ENCODE measurements at regions not wholly inside any gene's neighbourhood (a gene's known extent, or its start where the extent isn't known, plus 50 kb on each side); places are given as distances from the start of the nearest gene placed in this dataset.

- no peak overlapping the region for H3K9ac ChIP-seq (ENCODE audit: insufficient read depth, low read length, poor library complexity, severe bottlenecking)
- no peaks in the 10 kb centered on the region for H3K36me3 Mint-ChIP-seq
- no peak overlapping the region for H2AFZ ChIP-seq (ENCODE audit: insufficient read depth, low read depth, low read length, poor library complexity, severe bottlenecking)
- H4K20me1 ChIP-seq (ENCODE audit: insufficient read depth, low read length): no peaks in the 10 kb centered on the region
- no peak overlapping the region for H3K27ac ChIP-seq (ENCODE audit: low read depth in 1 of 2, low read length in 2 of 2)
- DNase-seq: no peak
- H3K4me2 ChIP-seq (replicated peaks; ENCODE audit: extremely low read depth, low read length, poor library complexity, severe bottlenecking): no peak overlapping the region
- H3K27ac Mint-ChIP-seq: no peak overlapping the region
- TF ChIP-seq CTCF (IDR thresholded peaks at IDR 0.05): no peak
- H3K36me3 ChIP-seq (replicated peaks in 1 of 2; ENCODE audit: control insufficient read depth in 1 of 2, insufficient read depth in 2 of 2, low read length in 2 of 2): no peaks in the 10 kb centered on the region
- peaks cover 18 to 32% (median 20%) of the 10 kb centered on the region in 7 donors for H3K9me3 Mint-ChIP-seq
- no peak overlapping the region for H3K4me3 ChIP-seq (replicated peaks in 1 of 3; ENCODE audit: low read depth in 2 of 3, low read length in 3 of 3)
- peaks cover 0 to 3% (median 0%) of the 10 kb centered on the region in 3 donors for H3K27me3 Mint-ChIP-seq (ENCODE audit: low read depth in 3 of 3)
- peaks cover 14 to 21% of the 10 kb centered on the region in 2 donors for H3K9me3 ChIP-seq (replicated peaks in 1 of 2; ENCODE audit: control insufficient read depth in 1 of 2, insufficient read depth in 1 of 2, low read length in 2 of 2)
- no peak overlapping the region for H3K4me3 Mint-ChIP-seq
- intact Hi-C loops (cut with micrococcal nuclease): no loop called here
- H3K4me1 Mint-ChIP-seq: no peaks in the 10 kb centered on the region
- no peaks in the 10 kb centered on the region for H3K79me2 ChIP-seq (ENCODE audit: insufficient read depth, low read length)
- H3K4me1 ChIP-seq (ENCODE audit: control insufficient read depth in 1 of 2, insufficient read depth in 2 of 2, low read length in 2 of 2): no peaks in the 10 kb centered on the region
- H3K27me3 ChIP-seq (ENCODE audit: control insufficient read depth in 2 of 2, insufficient read depth in 2 of 2, low read length in 2 of 2): no peaks in the 10 kb centered on the region
Measured at GRCh38 chr6:90432937-90433336, 136.3 kb upstream of the BACH2 start.

GRCh38 chr6:90432041-90432775 lies 135.6 kb upstream of the BACH2 start:
- Histone ChIP-seq H3K9me3 (replicated peaks in 1 of 2; ENCODE audit: control insufficient read depth in 1 of 2, insufficient read depth in 1 of 2, low read length in 2 of 2) (peaks cover 14 to 21% of the 10 kb centered on the region in 2 donors), H3K4me1 (ENCODE audit: control insufficient read depth in 1 of 2, insufficient read depth in 2 of 2, low read length in 2 of 2) (no peaks in the 10 kb centered on the region), H4K20me1 (ENCODE audit: insufficient read depth, low read length) (no peaks in the 10 kb centered on the region), H3K36me3 (replicated peaks in 1 of 2; ENCODE audit: control insufficient read depth in 1 of 2, insufficient read depth in 2 of 2, low read length in 2 of 2) (no peaks in the 10 kb centered on the region), H3K79me2 (ENCODE audit: insufficient read depth, low read length) (no peaks in the 10 kb centered on the region), H3K4me2 (replicated peaks; ENCODE audit: extremely low read depth, low read length, poor library complexity, severe bottlenecking) (no peak overlapping the region), H3K9ac (ENCODE audit: insufficient read depth, low read length, poor library complexity, severe bottlenecking) (no peak overlapping the region), H3K27ac (ENCODE audit: low read depth in 1 of 2, low read length in 2 of 2) (no peak overlapping the region), H2AFZ (ENCODE audit: insufficient read depth, low read depth, low read length, poor library complexity, severe bottlenecking) (no peak overlapping the region), H3K27me3 (ENCODE audit: control insufficient read depth in 2 of 2, insufficient read depth in 2 of 2, low read length in 2 of 2) (no peaks in the 10 kb centered on the region), H3K4me3 (replicated peaks in 1 of 3; ENCODE audit: low read depth in 2 of 3, low read length in 3 of 3) (no peak overlapping the region)
- WGBS (ENCODE audit: insufficient coverage): 86% methylated on average over 1 of the region's 3 CpGs
- intact Hi-C loops (cut with micrococcal nuclease): no loop called here
- Mint-ChIP-seq H3K27me3 (ENCODE audit: low read depth in 3 of 3) (peaks cover 0 to 3% (median 0%) of the 10 kb centered on the region in 3 donors), H3K36me3 (no peaks in the 10 kb centered on the region), H3K4me1 (no peaks in the 10 kb centered on the region), H3K9me3 (peaks cover 18 to 32% (median 20%) of the 10 kb centered on the region in 7 donors), H3K4me3 (no peak overlapping the region), H3K27ac (no peak overlapping the region)
- DNase-seq: no peak
- TF ChIP-seq CTCF (IDR thresholded peaks at IDR 0.05): no peak

All from CD14-positive monocyte (primary cell).